ENCODE measurements at regions not wholly inside any gene's neighbourhood (a gene's known extent, or its start where the extent isn't known, plus 50 kb on each side); places are given as distances from the start of the nearest gene placed in this dataset.

- intact Hi-C loops (cut with DNase I), result no loop called here
- no peak for ATAC-seq (ENCODE audit: poor library complexity)
- no peak for DNase-seq
Observed at GRCh38 chr22:27679176-27679575, 122.4 kb downstream of the MN1 start.

- DNase-seq (no peak), ATAC-seq (ENCODE audit: poor library complexity) (no peak)
- intact Hi-C loops (cut with DNase I), result no loop called here
Observed at GRCh38 chr22:27679693-27680488, 121.7 kb downstream of the MN1 start.

- no peak for DNase-seq
- no peak for ATAC-seq (ENCODE audit: poor library complexity)
- intact Hi-C loops (cut with DNase I), result no loop called here
Observed at GRCh38 chr22:27680636-27681035, 120.9 kb downstream of the MN1 start.

- intact Hi-C loops (cut with DNase I), result no loop called here
- ATAC-seq (ENCODE audit: poor library complexity) (no peak), DNase-seq (no peak)
Observed at GRCh38 chr22:27681037-27681436, 120.5 kb downstream of the MN1 start.

GRCh38 chr22:27682437-27682836 lies 119.1 kb downstream of the MN1 start:
- DNase-seq (no peak), ATAC-seq (ENCODE audit: poor library complexity) (no peak)
- intact Hi-C loops (cut with DNase I), result no loop called here

DNA sequence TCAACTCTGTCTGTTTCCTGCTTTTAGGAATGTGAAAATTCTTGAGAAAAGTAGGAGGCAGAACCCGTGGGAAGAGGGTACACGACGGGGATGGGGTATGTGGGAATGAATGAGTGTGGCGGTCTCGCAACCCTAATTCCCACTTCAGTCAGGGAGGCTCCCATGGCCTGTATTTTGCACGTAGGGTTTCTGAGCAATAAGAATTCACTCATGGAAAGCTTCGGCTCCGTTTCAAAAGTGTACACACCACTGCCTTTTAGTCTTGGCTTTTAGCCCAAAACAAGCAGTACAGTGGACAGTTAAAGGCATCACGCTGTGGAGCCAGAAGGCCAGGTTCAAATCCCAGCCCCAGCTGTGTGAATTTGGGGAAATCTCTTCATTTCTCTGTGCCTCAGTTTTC lies 116.7 kb downstream of the MN1 start:
- no peak for ATAC-seq (ENCODE audit: poor library complexity)
- intact Hi-C loops (cut with DNase I), result no loop called here

DNA sequence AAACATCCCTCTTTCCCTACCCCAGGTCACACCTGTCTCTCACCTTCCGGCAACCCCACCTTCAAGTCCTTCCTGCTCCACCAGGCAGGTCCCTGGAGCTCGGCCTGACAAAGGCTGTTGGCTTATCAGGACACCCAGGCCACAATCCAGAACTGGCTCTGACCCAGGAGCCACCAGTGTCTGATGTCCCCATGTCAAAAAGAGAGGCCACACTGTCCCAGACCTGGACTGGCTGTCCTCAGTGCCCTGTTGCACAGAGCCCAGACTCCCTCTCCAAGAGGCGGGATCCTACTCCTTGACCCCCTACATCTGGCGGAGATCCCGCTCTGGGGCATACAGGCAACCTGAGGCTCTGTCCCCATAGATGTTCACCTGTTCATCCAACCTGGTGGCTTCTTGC lies 116.0 kb downstream of the MN1 start:
- DNase-seq (peak; percentile 74), ATAC-seq (ENCODE audit: poor library complexity) (peak; percentile 72)
- intact Hi-C loops (cut with DNase I), result no loop called here

More for the DNA sequence above, 116.7 kb downstream of the MN1 start:
- no peak for DNase-seq

DNA sequence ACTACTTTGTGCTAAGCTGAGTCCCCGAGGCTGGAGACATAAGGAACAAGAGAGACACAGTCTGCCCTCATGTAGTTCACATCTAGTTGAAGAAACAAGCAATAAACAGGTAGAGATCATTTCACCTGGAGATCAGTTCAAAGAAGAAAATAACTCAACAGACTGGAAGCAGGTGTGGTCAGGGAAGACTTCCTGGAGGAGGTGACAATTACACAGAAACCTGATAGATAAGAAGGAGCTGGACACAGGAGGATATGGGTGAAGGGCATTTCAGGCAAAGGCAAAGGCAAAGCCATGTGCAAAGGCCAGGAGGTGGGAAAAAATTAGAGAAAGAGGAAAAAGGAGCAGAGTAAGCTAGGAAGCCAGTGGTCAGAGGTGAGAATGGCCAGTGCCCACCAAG lies 115.6 kb downstream of the MN1 start:
- no peak for DNase-seq
- no peak for ATAC-seq (ENCODE audit: poor library complexity)
- intact Hi-C loops (cut with DNase I), result no loop called here

GRCh38 chr22:27686534-27686933 lies 115.0 kb downstream of the MN1 start:
- ATAC-seq (ENCODE audit: poor library complexity), result peak; percentile 94
- peak; percentile 87 for DNase-seq
- intact Hi-C loops (cut with DNase I), result no loop called here

DNA sequence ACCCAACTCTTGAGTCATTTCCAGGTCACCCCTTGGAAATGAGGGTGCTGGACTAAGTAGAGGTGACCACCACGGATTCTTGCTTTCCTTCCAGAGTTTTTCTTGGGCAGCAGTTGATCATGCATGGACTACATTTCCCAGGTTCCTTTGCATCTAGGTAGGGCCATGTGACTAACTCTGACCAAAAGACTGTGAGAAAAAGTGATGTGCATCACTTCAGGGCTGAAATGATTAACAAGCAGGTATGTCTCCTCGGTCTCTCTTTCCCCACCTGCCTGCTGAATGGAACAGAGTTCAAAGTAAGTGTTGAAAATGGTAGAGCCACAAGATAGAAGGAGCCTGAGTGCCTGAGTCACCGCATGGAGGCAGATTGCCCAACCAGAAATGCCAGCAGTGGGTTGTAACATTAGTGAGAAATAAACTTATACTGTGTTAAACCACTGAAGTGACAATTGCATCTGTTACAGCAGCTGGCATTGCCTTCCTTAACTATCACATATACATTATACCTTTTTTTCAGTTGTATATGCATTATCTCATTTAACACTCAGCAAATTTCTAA lies 113.5 kb downstream of the MN1 start:
- ATAC-seq (ENCODE audit: poor library complexity) (no peak), DNase-seq (no peak)
- intact Hi-C loops (cut with DNase I), result no loop called here

- ATAC-seq (ENCODE audit: poor library complexity) (no peak), DNase-seq (no peak)
- intact Hi-C loops (cut with DNase I), result no loop called here
Observed at GRCh38 chr22:27689664-27690063, 111.9 kb downstream of the MN1 start.

DNA sequence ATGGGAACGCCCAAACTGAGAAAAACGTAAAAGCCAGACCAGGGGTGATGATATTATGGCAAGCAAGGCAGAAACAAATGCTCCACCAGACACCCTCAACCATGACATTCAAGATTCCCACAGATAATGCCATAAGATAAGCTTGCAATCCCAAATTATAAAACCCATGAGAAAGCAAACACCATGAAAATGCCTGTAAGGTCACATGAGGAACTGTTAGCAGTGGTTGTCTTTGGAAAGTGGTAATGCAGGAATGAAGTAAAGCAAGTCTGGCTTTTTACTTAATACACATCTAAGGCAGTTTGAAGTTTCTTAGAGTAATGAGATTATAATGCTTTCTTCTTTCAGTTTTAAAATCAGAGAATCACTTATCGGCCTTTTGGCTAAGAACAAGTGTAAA lies 111.0 kb downstream of the MN1 start:
- intact Hi-C loops (cut with DNase I), result no loop called here
- no peak for DNase-seq

DNA sequence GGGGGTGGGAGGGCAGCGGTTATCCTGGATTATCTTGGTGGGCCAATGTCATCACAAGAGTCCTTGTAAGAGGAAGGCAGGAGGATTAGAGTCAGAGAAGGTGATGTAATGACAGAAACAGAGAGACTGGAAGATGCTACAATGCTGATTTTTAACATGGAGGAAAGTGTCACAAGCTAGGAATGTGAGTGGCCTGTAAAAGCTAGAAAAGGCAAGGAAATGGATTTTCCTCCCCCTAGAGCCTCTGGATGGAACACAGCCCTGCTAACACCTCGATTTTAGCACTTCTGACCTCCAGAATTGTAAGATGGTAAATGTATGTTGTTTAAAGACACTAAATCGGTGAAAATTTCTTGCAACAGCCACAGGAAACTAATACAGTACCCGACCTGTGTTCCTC lies 109.3 kb downstream of the MN1 start:
- intact Hi-C loops (cut with DNase I), result no loop called here
- ATAC-seq (ENCODE audit: poor library complexity), result no peak
- no peak for DNase-seq

More for the DNA sequence above, 111.0 kb downstream of the MN1 start:
- ATAC-seq (ENCODE audit: poor library complexity), result no peak

DNA sequence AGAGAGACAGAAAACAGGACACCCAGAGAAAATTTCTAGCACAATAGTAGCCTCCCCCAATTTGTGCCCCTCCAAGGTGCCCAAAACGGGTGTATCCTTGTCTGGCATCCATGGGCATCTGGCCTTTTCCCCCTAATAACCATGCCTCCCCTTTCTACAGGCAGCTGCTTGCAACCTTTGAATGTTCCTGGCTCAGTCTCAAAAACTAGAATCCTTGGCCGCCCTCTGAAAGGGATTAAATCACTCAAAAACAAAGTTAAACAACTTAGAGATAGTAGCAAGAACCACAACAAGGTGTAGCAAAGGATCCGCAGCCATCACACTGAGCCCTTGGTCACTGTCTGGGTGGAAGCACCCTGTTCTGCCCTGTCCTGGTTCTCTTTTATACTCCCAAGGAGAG lies 105.6 kb downstream of the MN1 start:
- no peak for ATAC-seq (ENCODE audit: poor library complexity)
- DNase-seq, result no peak
- intact Hi-C loops (cut with DNase I), result no loop called here

- intact Hi-C loops (cut with DNase I), result no loop called here
- no peak for DNase-seq
- no peak for ATAC-seq (ENCODE audit: poor library complexity)
Observed at GRCh38 chr22:27697888-27698287, 103.7 kb downstream of the MN1 start.

Data from Right ventricle myocardium superior (tissue), 1 donor.